Esophagus (tissue), 2 donors: ENCODE measurements at regions not wholly inside any gene's neighbourhood (a gene's known extent, or its start where the extent isn't known, plus 50 kb on each side); places are given as distances from the start of the nearest gene placed in this dataset.
"Not testable (repeated sequence)": the region's sequence is repeated elsewhere in the genome, so short reads cannot be mapped to it uniquely, and the experiment has no call there.

Experiments used
- H3K27ac ChIP-seq, 2 donors: one replicate each; pipeline ENCODE4 v1.5.1; 2013; ENCODE audit warnings: low read depth in 2 of 2, mild to moderate bottlenecking in 2 of 2, inconsistent platforms in 1 of 2, low read length in 1 of 2, moderate library complexity in 1 of 2
- H3K27me3 ChIP-seq, 2 donors: one replicate each; pipeline ENCODE4 v1.6.1; 2013; ENCODE audit warnings: low read length in 2 of 2, control low read depth in 1 of 2, mild to moderate bottlenecking in 1 of 2; ENCODE audit not compliant: insufficient read depth in 2 of 2, control insufficient read depth in 1 of 2
- H3K36me3 ChIP-seq, 2 donors: one replicate each; pipeline ENCODE4 v1.6.1; 2013; ENCODE audit warnings: low read length in 1 of 2; ENCODE audit not compliant: control insufficient read depth in 2 of 2, insufficient read depth in 2 of 2
- H3K4me1 ChIP-seq, 2 donors: one replicate each; pipeline ENCODE4 v1.6.1; 2013; ENCODE audit warnings: low read length in 1 of 2; ENCODE audit not compliant: control insufficient read depth in 2 of 2, insufficient read depth in 2 of 2
- H3K4me3 ChIP-seq, 2 donors: one replicate each; pipeline ENCODE4 v1.5.1; 2013; ENCODE audit warnings: low read length in 2 of 2, mild to moderate bottlenecking in 2 of 2, low read depth in 1 of 2, moderate library complexity in 1 of 2
- H3K9me3 ChIP-seq, 2 donors: one replicate each; pipeline ENCODE4 v1.6.1; 2013; ENCODE audit warnings: mild to moderate bottlenecking in 2 of 2, low read depth in 1 of 2, low read length in 1 of 2, moderate library complexity in 1 of 2; ENCODE audit not compliant: control insufficient read depth in 2 of 2, insufficient read depth in 1 of 2
- WGBS, 2 donors: extraction: QIAGEN DNeasy Blood & Tissue Kit; methylation state at CpG; one replicate each; pipeline ENCODE4 v1.1.7; 2013; 5-methylcytosine and 5-hydroxymethylcytosine counted together
- donor health status: healthy with polysubstance abuse.
- donor health status: Bipolar disorder and iron deficiency.

DNA sequence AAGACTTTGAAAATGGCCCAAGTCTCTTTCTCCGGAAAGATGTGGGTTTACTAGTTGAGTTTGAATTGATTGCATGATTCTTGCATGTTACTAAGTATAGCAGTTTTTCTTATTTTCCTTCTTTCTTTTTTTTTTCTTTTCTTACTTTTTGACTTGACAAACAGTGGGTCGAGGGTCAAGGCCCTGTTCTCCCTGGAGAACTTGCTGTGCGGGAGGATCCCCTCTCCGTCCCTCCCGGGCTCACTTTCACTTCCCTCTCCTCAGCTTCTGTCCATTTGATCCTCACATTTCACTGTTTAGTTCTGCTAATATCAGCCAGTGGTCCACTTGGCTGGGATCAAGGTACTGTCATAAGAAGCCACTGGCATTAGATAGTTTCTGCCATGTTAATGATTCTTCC lies 767.4 kb downstream of the TDRD15 start:
- Histone ChIP-seq H3K9me3 (no peaks in the 10 kb centered on the region), H3K27me3 (no peaks in the 10 kb centered on the region), H3K36me3 (no peaks in the 10 kb centered on the region), H3K27ac (no peak overlapping the region), H3K4me3 (no peak overlapping the region), H3K4me1 (no peaks in the 10 kb centered on the region)
- 57 to 63% methylated on average over 5 of the region's 5 CpGs for WGBS, 2 donors

- 74 to 78% methylated on average over 8 of the region's 8 CpGs for WGBS, 2 donors
These were observed 768.4 kb downstream of the TDRD15 start for GRCh38 chr2:21892140-21892539.

GRCh38 chr2:21895200-21895599 lies 771.4 kb downstream of the TDRD15 start:
- no peaks in the 10 kb centered on the region for H3K27me3 ChIP-seq
- H3K27ac ChIP-seq = no peak overlapping the region
- H3K9me3 ChIP-seq = no peaks in the 10 kb centered on the region
- WGBS, 2 donors = 67 to 79% methylated on average over 5 of the region's 5 CpGs
- no peaks in the 10 kb centered on the region for H3K36me3 ChIP-seq
- H3K4me1 ChIP-seq = no peaks in the 10 kb centered on the region
- H3K4me3 ChIP-seq = no peak overlapping the region

More at GRCh38 chr2:21892140-21892539, 768.4 kb downstream of the TDRD15 start:
- H3K4me3 ChIP-seq = no peak overlapping the region
- no peaks in the 10 kb centered on the region for H3K36me3 ChIP-seq
- H3K27me3 ChIP-seq = no peaks in the 10 kb centered on the region
- no peaks in the 10 kb centered on the region for H3K4me1 ChIP-seq
- H3K9me3 ChIP-seq = no peaks in the 10 kb centered on the region
- H3K27ac ChIP-seq = no peak overlapping the region

- not testable (repeated sequence) for H3K36me3 ChIP-seq, H3K4me3 ChIP-seq, H3K27me3 ChIP-seq, H3K9me3 ChIP-seq, H3K4me1 ChIP-seq, H3K27ac ChIP-seq
- 90% methylated on average over 25 to 26 of the region's 26 CpGs for WGBS, 2 donors
These were observed 785.1 kb downstream of the TDRD15 start for GRCh38 chr2:21908712-21909380.

GRCh38 chr2:21910832-21911507 lies 787.2 kb downstream of the TDRD15 start:
- 80 to 83% methylated on average over 6 of the region's 6 CpGs for WGBS, 2 donors
- no peaks in the 10 kb centered on the region for H3K9me3 ChIP-seq
- no peak overlapping the region for H3K4me3 ChIP-seq
- no peaks in the 10 kb centered on the region for H3K27me3 ChIP-seq
- no peaks in the 10 kb centered on the region for H3K4me1 ChIP-seq
- no peaks in the 10 kb centered on the region for H3K36me3 ChIP-seq
- no peak overlapping the region for H3K27ac ChIP-seq

GRCh38 chr2:21912405-21912804 lies 788.6 kb downstream of the TDRD15 start:
- Histone ChIP-seq H3K9me3 (no peaks in the 10 kb centered on the region), H3K36me3 (no peaks in the 10 kb centered on the region), H3K4me1 (no peaks in the 10 kb centered on the region), H3K27me3 (no peaks in the 10 kb centered on the region), H3K27ac (no peak overlapping the region), H3K4me3 (no peak overlapping the region)
- 67 to 72% methylated on average over 3 of the region's 3 CpGs for WGBS, 2 donors

DNA sequence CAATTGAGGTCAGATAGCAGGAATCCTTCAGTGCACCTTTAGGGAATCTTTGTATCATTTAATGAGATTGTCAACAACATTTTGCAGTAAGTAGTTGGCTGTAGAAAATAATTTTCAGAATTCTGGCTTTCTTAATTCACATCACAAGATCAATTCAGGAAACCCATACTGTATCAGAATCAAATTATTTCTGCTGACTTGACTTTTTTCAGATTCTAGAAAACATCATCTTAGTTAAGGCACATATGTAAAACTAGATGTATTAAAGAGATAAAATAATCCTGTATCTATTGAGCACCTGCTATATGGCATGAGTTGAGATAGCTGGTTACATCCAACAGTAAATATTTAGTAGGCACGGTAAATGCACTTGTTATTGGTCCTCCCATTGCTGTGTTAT lies 791.4 kb downstream of the TDRD15 start:
- WGBS, 2 donors = 60 to 85% methylated on average over 1 of the region's 1 CpG
- Histone ChIP-seq H3K4me3 (no peak overlapping the region), H3K9me3 (no peaks in the 10 kb centered on the region), H3K27me3 (no peaks in the 10 kb centered on the region), H3K27ac (no peak overlapping the region), H3K4me1 (no peaks in the 10 kb centered on the region), H3K36me3 (no peaks in the 10 kb centered on the region)

GRCh38 chr2:21916934-21917522 lies 793.3 kb downstream of the TDRD15 start:
- Histone ChIP-seq H3K27me3 (no peaks in the 10 kb centered on the region), H3K4me3 (no peak overlapping the region), H3K36me3 (no peaks in the 10 kb centered on the region), H3K4me1 (no peaks in the 10 kb centered on the region), H3K9me3 (no peaks in the 10 kb centered on the region), H3K27ac (no peak overlapping the region)
- WGBS, 2 donors = 39% methylated on average over 6 of the region's 6 CpGs

DNA sequence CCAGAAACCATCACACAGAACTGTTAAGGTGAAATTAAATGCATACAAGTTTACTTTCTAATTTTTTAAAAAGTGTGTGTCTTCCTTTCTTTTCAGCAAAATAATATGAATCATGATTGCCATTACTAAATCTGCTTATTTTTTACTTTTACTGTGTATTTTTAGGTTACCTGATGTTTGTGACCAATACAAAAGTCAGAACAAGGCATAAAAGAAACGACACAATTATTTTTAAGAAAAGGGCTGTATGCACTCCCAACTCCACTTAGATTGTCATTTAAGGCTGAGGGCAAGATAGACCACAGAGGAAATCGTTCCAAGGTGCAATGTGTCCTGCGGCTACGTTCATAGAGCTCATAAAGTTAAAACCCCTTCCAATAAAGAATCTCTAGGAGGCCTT lies 797.0 kb downstream of the TDRD15 start:
- Histone ChIP-seq H3K9me3 (peaks cover 4 to 6% of the 10 kb centered on the region in 2 donors), H3K4me3 (no peak overlapping the region), H3K36me3 (no peaks in the 10 kb centered on the region), H3K27ac (no peak overlapping the region), H3K4me1 (no peaks in the 10 kb centered on the region), H3K27me3 (no peaks in the 10 kb centered on the region)
- WGBS, 2 donors = 66 to 70% methylated on average over 4 of the region's 4 CpGs
